ENCODE measurements at regions not wholly inside any gene's neighbourhood (a gene's known extent, or its start where the extent isn't known, plus 50 kb on each side); places are given as distances from the start of the nearest gene placed in this dataset.

- no peaks in the 10 kb centered on the region for H3K27me3 ChIP-seq
- 95 to 96% methylated on average over 3 of the region's 3 CpGs for WGBS, 2 donors
- H3K4me1 ChIP-seq = no peaks in the 10 kb centered on the region
- H3K9me3 ChIP-seq = no peaks in the 10 kb centered on the region
- H3K4me3 ChIP-seq = no peak overlapping the region
- intact Hi-C loops (cut with DNase I; ENCODE audit: low total_unique reads) = no loop called here
- no peaks in the 10 kb centered on the region for H3K36me3 ChIP-seq (ENCODE audit: low read depth, missing control alignments)
- no peak for TF ChIP-seq CTCF (IDR thresholded peaks at IDR 0.05)
- no peak for TF ChIP-seq POLR2A (IDR thresholded peaks at IDR 0.05)
- DNase-seq = no peak
- no peak overlapping the region for H3K27ac ChIP-seq
Observed at GRCh38 chr5:124276166-124276565, 470.3 kb downstream of the ZNF608 start.

- H3K36me3 ChIP-seq (ENCODE audit: low read depth, missing control alignments) = no peaks in the 10 kb centered on the region
- no peaks in the 10 kb centered on the region for H3K27me3 ChIP-seq
- no peaks in the 10 kb centered on the region for H3K9me3 ChIP-seq
- H3K27ac ChIP-seq = no peak overlapping the region
- 34 to 61% methylated on average over 2 of the region's 2 CpGs for whole genome bisulfite sequencing, 2 donors
- intact Hi-C loops (cut with DNase I; ENCODE audit: low total_unique reads) = no loop called here
- DNase-seq = no peak
- H3K4me3 ChIP-seq = no peak overlapping the region
- TF ChIP-seq CTCF (IDR thresholded peaks at IDR 0.05) (no peak), POLR2A (IDR thresholded peaks at IDR 0.05) (no peak)
- no peaks in the 10 kb centered on the region for H3K4me1 ChIP-seq
Observed at GRCh38 chr5:124274949-124275348, 471.5 kb downstream of the ZNF608 start.

- intact Hi-C loops (cut with DNase I; ENCODE audit: low total_unique reads) = no loop called here
- 83 to 90% methylated on average over 2 of the region's 2 CpGs for WGBS, 2 donors
- H3K9me3 ChIP-seq = no peaks in the 10 kb centered on the region
Observed at GRCh38 chr5:124264499-124264898, 481.9 kb downstream of the ZNF608 start.

GRCh38 chr5:124263680-124264491 lies 482.6 kb downstream of the ZNF608 start:
- Histone ChIP-seq H3K36me3 (ENCODE audit: low read depth, missing control alignments) (no peaks in the 10 kb centered on the region), H3K27me3 (no peaks in the 10 kb centered on the region), H3K9me3 (no peaks in the 10 kb centered on the region), H3K4me1 (no peaks in the 10 kb centered on the region), H3K4me3 (no peak overlapping the region), H3K27ac (no peak overlapping the region)
- no peak for TF ChIP-seq CTCF (IDR thresholded peaks at IDR 0.05)
- no peak for TF ChIP-seq POLR2A (IDR thresholded peaks at IDR 0.05)
- intact Hi-C loops (cut with DNase I; ENCODE audit: low total_unique reads) = no loop called here
- WGBS, 2 donors = 53 to 66% methylated on average over 6 of the region's 6 CpGs
- DNase-seq = no peak

More at GRCh38 chr5:124264499-124264898, 481.9 kb downstream of the ZNF608 start:
- Histone ChIP-seq H3K36me3 (ENCODE audit: low read depth, missing control alignments) (no peaks in the 10 kb centered on the region), H3K4me1 (no peaks in the 10 kb centered on the region), H3K27ac (no peak overlapping the region), H3K27me3 (no peaks in the 10 kb centered on the region), H3K4me3 (no peak overlapping the region)
- TF ChIP-seq POLR2A (IDR thresholded peaks at IDR 0.05) (no peak), CTCF (IDR thresholded peaks at IDR 0.05) (no peak)
- DNase-seq = no peak
